ENCODE measurements at regions not wholly inside any gene's neighbourhood (a gene's known extent, or its start where the extent isn't known, plus 50 kb on each side); places are given as distances from the start of the nearest gene placed in this dataset.
"Not testable (repeated sequence)": the region's sequence is repeated elsewhere in the genome, so short reads cannot be mapped to it uniquely, and the experiment has no call there.

DNA sequence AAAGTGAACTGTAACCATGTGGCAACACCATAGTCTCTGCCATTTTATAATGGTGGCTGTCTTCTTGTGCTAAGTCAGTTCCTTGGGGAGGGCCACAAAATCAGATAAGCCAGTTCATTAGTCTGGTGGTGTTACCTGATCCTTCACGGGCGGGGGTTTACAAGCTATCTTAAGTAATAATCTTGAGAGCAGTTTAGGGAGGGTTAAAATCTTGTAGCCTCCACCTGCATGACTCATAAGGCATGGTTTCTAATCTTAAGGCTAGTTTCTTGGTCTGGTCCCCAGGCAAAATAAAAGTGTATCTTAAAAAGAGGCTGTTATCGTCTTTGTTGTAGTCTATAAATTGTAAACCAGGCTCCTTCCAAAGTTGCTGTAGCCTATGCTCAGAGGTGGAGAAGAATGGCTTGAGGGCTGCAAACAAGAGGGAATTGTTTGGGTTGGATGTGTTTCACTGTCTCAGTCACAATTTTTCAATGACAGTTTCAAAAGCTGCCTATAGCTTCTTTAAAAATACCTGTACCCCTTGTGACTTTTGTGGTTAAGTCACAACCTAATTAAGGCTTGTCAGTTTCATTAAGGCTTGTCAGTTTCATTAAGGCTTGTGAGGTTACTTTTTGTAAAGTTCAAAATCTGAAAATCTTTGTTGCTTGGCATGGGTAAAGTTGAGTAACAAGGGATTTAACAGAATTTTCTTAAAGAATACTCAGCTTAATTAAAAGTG is 135.7 kb downstream of the RPS4Y2 start:
- no peak for DNase-seq (ENCODE audit: low read depth)

DNA sequence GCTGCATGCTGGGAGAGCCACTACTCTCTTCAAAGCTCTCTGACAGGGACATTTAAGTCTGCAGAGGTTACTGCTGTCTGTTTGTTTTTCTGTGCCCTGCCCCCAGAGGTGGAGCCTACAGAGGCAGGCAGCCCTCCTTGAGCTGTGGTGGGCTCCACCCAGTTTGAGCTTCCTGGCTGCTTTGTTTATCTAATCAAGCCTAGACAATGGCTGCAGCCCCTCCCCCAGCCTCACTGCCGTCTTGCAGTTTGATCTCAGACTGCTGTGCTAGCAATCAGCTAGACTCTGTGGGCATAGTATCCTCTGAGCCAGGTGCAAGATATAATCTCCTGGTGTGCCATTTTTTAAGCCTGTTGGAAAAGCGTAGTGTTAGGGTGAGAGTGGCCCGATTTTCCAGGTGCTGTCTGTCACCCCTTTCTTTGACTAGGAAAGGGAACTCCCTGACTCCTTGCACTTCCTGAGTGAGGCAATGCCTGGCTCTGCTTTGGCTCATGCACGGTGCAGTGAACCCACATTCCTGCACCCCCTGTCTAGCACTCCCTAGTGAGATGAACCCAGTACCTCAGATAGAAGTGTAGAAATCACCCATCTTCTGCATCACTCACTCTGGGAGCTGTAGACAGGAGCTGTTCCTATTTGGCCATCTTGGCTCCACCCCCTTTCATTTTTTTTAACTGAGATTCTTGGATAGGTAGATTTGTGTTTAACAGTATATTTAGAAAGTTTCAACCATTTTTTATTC is 169.6 kb downstream of the RPS4Y2 start:
- peak; percentile 1 for DNase-seq (ENCODE audit: low read depth)

GRCh38 chrY:20929691-20930342 is 173.9 kb downstream of the RPS4Y2 start:
- DNase-seq (ENCODE audit: low read depth): no peak

- not testable (repeated sequence) for DNase-seq (ENCODE audit: low read depth)
These were observed 180.9 kb downstream of the RPS4Y2 start for GRCh38 chrY:20936709-20937251.

- no peak for DNase-seq (ENCODE audit: low read depth)
These were observed 205.6 kb downstream of the RPS4Y2 start for GRCh38 chrY:20961512-20961911.

DNA sequence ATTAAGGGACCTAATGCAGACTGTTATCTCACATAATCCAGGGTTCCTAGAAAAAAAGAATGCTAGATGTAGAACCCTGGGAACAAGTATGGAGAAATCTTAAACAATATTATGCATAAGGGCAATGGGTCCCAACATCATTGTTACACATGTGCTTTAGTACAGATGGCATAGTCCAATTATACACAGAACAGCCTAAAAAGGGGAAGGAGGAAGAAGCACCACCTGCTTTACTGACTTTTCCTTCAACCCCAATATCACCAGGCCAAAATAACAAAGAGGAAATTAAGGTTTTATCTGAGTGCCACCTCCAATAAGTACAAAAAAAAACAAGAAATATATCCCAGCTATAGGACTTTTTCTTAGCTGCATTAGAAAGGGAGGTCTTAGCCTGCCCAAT is 211.9 kb downstream of the RPS4Y2 start:
- DNase-seq (ENCODE audit: low read depth): no peak

DNA sequence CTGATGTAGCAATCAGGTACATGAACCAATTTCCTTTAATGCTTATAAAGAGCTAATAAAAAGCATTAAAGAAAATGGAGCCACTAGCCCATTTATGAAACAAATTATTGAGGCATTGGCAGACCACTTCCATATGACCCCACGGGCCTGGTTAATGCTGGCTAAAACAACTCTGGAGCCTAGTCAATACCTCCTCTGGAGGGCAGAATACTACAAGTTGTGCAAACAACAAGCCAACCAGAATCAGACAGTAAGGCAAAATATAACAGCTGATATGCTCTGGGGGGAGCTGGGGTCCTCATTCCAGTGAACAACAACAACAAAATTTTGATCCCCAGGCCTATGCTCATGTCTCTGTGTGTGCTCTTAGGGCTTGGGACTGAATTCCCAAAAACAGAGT is 212.3 kb downstream of the RPS4Y2 start:
- DNase-seq (ENCODE audit: low read depth): no peak

- DNase-seq (ENCODE audit: low read depth): no peak
These were observed 215.5 kb downstream of the RPS4Y2 start for GRCh38 chrY:20971371-20971770.

DNA sequence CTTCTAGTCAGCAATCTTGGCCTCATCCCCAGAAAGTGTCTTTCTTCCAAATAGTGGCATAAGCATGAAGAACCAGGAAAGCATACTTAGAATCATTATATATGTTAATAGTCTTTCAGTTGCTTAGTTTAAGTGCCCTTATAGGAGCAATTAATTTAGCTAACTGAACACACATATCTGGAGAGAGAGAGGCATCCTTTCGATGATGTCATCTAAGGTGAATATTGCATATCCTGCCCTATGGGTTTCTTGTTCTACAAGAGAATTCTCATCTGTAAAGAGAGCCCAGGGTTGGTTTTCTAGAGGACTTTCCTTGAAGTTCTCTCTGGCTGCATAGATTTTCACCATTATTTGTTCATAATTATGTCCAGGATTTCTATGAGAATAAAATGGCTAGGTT is 230.1 kb downstream of the RPS4Y2 start:
- DNase-seq (ENCODE audit: low read depth): no peak

GRCh38 chrY:20990123-20990522 is 234.2 kb downstream of the RPS4Y2 start:
- DNase-seq (ENCODE audit: low read depth): no peak

GRCh38 chrY:20990869-20991548 is 235.1 kb downstream of the RPS4Y2 start:
- DNase-seq (ENCODE audit: low read depth): no peak

DNA sequence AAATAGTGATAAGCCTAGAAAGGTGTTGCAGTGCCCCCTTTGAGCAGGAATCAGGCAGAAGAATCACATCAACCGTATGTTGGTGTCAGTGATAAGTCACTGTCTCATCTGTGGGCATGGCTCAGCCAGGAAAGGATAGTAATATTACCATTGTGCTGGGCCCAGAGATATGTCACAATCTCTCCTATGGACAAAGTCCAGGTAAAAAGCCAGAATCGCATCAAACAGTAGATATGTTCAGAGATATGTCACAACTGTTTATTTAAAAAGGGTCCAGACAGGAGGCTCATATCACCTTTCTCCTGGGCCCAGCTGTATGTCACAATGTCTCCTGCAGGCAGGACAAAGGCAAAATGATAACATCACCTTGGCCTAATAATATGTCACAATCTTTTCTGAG is 241.4 kb downstream of the RPS4Y2 start:
- no peak for DNase-seq (ENCODE audit: low read depth)

- no peak for DNase-seq (ENCODE audit: low read depth)
These were observed 242.1 kb downstream of the RPS4Y2 start for GRCh38 chrY:20998016-20998415.

DNA sequence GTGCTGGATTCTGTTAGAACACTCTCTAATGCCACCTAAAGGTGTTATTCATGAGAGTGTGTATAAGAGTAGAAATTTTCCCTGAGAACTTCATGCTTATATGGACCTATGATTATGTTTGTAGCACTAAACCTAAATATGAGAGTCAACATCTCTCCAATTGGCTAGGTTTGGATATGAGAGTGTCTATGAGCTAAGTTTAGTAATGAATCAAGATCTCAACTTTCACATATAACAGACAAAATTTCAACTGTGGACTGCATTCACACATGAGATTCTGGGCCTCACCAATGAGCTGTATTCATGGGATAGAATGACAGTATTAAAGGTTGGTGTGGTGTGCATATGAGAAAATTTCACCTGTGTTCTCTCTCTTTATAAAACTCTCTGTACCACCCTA is 242.6 kb downstream of the RPS4Y2 start:
- no peak for DNase-seq (ENCODE audit: low read depth)

DNA sequence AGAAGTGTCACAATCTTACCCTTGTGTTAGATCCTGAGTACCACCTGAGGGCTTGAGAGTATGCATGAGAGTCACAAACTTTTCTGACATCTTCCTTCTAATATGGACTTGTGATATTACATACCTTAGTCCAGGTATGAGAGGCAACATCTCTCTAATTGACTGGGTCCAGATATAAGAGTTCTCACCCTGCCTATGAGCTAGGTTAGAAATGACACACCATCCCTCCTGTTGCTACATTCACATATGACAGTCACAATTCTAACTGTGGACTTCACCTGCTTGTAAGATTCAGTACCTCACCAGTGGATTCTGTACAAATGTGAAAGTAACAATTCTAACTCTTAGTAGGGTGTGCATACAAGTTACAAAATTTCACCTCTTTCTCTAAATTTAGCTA is 245.2 kb downstream of the RPS4Y2 start:
- DNase-seq (ENCODE audit: low read depth): no peak

- DNase-seq (ENCODE audit: low read depth): no peak
These were observed 247.2 kb downstream of the RPS4Y2 start for GRCh38 chrY:21003059-21003458.

- DNase-seq (ENCODE audit: low read depth): no peak
These were observed 249.6 kb downstream of the RPS4Y2 start for GRCh38 chrY:21005531-21005930.

DNA sequence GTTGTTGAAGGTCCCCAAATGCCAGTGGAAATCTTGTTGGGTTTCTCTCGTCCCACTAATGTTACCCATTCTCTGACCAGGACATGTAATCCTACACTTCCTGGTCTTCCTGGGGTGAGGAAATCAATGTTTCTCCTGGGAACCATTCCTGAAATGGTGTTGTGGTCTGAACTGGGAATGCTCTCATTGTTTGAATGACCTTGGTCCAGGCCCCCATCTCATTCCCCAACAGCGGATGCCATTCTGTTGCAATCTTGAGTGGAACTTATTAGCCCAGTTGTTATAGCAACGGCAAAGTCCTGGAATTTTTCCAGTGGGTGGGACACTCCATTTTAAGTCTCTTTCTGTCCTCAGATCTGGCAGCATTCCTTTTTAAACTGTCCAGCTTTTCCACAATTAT is 265.9 kb downstream of the RPS4Y2 start:
- no peak for DNase-seq (ENCODE audit: low read depth)

- DNase-seq (ENCODE audit: low read depth): peak; percentile 2
These were observed 266.6 kb downstream of the RPS4Y2 start for GRCh38 chrY:21022326-21023044.

DNA sequence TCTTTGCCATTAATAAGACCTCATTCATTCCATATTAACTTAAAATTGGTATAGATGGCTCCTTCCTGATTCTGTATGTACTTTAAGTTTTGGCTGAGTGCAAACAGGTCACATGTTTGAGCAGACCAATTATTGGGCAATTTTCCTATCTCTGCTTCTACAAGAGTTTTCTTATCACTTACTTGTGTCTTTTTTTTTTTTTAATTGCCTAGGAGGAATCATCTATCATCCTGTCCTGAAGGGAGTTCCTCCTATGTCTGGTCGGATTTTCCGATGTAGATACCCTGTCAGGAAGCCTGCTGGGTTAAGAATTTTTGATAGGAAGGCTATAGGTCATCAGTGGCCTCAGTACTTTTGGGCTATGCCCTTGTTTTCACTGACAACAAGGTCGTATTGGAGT is 268.0 kb downstream of the RPS4Y2 start:
- no peak for DNase-seq (ENCODE audit: low read depth)

DNA sequence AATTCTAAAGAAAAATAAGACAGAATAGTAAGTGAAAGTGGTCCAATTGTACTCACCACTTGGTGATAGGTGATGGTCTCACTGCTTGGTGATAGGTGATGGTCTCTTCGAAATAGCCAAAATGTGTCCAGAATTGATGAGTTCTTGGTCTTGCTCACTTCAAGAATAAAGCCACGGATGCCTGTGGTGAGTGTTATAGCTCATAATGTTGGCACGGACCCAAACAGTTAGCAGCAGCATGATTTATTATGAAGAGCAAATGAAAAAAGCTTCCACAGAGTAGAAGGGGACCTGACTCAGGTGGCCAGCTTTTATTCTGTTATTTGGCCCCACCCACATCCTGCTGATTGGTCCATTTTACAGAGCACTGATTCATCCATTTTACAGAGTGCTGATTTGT is 272.6 kb downstream of the RPS4Y2 start:
- no peak for DNase-seq (ENCODE audit: low read depth)

GRCh38 chrY:21033363-21033762 is 277.5 kb downstream of the RPS4Y2 start:
- DNase-seq (ENCODE audit: low read depth): no peak
